Cerebellar cortex (tissue), 1 donor: ENCODE measurements at regions not wholly inside any gene's neighbourhood (a gene's known extent, or its start where the extent isn't known, plus 50 kb on each side); places are given as distances from the start of the nearest gene placed in this dataset.
"Not testable (repeated sequence)": the region's sequence is repeated elsewhere in the genome, so short reads cannot be mapped to it uniquely, and the experiment has no call there.

ENCODE experiments used
- DNase-seq: peaks from one replicate; pipeline ENCODE4 v3.0.0-alpha.2; 2015; ENCODE audit warnings: low spot score

DNA sequence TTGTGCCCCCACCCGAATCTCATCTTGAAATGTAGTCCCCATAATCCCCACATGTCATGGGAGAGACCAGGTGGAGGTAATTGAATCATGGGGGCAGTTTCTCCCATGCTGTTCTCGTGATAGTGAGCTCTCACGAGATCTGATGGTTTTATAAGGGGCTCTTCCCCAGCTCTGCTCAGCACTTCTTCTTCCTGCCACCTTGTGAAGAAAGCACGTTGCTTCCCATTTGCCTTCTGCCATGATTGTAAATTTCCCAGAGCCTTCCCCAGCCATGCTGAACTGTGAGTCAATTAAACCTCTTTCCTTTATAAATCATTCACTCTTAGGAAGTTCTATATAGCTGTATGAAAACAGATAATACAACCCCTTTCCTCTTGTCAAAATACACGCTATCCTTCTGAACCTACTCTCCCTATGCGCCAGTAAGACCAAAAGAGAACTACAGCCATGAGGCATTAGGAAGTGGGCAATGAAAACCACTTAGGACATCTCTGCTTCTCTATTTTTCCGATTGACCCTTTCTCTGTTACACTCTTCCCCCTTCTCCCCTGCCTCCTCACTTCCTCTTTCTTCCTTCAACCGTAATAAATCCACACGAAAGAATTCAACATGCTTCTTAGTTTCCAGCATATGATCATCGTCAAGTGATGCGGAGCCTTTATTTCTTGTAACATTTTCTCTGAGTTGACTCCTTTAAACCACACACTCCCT, 101.2 kb upstream of the WDR11 start:
- DNase-seq: no peak

DNA sequence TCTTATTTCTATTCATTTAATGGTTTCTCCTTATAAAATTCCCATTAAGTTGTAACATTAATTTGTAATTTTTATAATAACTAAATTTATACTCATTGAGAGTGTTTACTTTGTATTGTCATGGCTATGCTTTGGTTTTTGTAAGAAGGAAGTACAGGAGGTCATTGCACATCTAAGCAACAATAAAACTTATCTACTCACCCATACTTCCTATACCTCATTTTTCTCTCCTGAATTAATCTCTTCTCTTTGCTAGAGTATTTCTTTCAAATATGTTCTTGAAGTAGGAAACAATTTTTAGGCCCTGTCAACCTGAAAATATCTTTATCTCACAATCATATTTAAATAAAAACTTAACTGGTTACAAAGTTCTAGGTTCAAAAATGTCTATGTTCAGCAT, 95.4 kb upstream of the WDR11 start:
- DNase-seq: no peak

DNA sequence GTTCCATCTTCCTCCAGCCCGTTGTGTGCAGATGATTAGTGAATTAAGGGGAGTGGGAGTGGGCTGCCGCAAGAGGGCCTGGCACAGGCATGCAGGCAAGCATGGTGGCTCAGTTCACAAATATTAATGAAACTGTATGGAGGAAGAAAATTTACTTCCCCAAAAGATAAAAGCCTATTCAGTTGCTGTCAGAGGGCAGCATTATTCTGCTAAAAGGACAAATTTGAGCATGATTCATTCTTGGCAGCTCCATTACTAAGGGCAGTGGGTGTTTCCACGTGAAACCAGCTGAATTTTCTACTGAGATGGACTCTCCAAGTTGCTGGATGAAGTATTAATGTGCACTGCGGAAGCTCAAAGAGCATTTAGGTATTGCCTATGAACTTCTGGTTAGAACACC, 90.9 kb upstream of the WDR11 start:
- DNase-seq: no peak

DNA sequence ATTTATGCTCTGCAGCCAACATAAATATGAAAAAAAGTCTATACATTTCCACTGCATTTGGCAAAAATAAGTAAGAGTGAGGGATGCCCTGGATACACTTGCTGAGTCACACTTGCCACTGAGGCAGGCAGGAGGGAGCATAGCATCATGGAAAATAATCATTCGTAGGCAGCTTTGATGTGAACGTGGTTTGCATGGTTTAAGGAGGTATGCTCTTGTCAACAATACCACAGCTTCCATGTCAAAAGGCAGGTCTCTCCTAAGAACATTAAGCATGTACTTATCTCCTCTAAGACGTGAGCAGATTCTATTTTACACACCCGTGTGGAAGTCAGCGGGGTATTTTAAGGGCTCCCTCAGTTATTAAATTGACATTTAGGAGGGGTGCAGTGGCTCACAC, 89.2 kb upstream of the WDR11 start:
- DNase-seq: no peak

DNA sequence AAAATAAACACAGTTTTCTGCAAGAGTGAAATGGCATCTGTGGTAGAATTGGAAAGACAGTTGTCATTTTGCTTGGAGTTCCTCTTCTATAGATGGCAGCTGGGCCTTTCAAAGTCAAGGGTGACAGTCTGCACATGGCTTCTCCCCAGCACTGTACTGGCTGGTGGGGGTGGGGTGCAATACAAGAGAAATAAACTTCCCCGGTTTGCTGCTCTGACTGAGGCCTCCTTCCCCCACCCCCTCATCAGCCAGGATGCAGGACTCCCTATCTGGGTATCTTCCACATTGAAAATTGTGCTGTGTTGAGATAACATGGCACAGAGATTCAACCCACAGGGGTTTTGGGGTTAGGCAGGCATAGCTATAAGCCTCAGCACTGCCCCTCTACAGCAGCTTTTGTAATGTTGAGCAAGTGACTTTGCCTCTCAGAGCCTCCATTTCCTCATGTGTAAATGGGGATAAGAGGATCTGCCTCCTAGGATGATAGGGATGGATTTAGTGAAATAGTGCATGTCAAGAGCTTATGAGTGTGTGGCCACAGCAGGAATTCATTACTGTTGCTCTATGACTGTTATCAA, 85.8 kb upstream of the WDR11 start:
- DNase-seq: no peak

DNA sequence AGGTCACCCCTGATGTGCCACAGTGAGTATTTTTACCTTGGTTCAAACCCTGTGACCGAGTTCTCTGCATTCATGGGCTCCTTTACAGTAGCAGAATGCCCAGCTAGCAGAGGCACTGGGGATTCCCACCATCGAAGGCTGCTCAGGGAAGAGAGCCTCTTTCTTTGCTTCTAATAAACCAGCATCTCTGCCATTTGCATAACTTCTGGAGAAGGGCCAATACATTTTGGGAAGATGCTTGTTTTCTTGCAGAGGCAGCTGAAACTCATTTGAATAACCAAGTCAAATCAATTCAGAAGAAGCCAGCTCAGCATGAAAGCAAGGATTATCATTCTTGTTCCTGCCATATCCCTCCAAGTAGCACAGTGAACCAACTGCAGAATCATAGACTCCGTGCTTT, 82.9 kb upstream of the WDR11 start:
- DNase-seq: no peak

DNA sequence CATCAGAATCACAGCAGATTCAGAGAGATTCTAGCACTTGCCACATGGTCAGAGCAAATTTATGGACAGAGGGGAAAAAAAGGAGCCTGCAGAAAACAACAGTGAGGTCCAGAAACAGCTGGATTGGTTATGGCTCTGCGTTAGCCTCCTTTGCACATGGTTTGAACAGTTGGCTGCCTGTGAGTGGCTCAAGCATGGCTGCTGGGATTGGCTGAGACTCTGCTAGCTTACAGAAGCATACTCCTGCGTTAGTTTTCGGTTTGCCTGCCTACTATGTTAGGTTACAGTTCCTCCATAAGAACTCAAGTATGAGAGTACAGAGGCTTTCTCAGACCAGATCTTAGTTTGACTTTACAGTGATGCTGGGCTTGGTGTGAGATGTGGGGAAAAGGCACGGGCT, 80.7 kb upstream of the WDR11 start:
- no peak for DNase-seq

DNA sequence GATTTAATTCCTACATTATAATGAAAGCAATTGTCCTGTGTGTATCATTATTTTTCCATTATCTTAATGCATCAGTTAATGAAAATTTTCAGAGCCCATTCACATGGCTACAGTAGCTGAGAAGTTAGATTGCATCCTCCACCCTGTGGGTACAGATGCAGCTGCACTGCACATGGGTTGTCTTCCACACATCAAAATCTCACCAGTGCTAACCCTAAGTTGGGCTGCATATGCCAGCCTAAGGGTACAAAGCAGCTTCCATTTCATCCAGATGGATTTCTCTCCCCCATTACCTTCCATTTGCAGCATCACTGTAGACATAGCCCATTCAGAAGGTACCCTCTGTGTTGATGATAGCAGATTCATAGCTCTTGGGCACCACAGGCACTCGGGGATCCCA, 74.7 kb upstream of the WDR11 start:
- no peak for DNase-seq

DNA sequence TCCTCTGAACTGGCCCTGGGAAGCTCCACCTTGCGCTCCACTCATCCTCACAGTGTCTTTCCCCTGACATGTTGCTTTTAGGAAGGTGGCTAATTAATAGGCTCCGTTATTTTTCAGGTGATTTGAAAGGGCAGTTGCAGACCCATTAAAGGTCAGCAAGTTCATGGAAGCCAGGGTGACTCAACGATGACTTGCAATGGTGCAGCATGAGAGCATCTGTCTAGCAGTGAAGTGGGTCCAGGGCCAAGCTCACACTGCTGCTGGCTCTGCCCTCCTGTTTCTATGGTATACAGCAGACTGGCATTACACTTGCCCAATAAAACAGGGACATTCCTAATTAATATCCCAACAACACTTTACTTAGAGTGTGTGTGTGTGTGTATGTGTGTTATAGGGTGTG, 68.8 kb upstream of the WDR11 start:
- DNase-seq: no peak

DNA sequence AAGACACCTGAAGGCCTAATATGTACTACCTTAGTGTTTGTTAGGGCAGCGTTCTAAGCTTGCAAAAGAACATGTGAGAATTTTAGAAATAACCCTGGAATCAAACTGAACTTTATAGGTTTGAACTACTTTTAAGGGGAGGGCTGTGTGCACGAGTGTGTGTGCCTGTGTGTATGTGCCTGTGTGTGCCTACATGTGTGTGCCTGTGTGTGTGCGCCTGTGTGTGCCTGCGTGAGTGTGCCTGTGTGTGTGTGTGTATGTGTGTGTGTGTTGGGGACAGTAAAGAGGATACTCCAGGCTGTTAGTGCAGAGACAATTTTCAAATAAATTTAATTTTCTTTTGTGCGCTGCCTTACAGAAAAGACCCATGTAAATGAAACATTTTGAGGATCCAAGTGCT, 68.1 kb upstream of the WDR11 start:
- no peak for DNase-seq

DNA sequence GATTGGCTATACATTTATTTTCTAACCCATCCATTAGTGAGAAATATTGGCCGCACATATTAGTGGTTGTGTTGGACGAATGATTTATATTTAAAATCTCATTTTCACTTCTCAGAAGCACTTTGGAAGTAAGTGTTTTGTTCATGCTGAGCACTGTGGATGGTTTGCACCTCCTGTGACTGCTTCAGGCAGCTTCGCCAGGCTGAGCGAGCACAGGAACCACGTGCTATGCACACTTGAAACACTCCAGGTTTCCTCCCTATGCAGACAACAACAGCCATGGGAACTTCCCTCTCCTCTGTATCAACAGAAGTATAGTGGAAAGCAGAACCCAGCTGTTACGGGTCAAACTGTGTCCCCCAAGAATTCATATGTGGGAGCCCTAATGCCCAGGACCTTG, 67.3 kb upstream of the WDR11 start:
- DNase-seq: no peak

DNA sequence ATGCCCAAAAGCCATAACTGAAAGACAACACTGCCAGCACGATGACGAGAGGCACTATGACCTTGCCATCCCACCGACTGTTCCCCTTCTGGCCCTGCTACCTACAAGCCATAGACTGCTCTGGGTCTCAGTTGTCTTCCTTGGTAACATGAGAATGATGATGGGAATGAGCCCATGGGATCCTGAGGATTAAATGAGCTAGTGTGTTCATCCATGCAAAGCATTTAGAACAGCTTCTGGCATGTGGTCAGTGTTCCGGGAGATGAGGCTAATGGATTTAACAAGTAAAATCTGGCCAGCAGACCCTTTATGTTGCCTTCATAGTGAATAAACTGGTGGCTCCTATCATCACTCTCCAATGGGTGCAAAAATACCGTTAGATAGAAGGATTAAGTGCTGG, 62.4 kb upstream of the WDR11 start:
- no peak for DNase-seq

DNA sequence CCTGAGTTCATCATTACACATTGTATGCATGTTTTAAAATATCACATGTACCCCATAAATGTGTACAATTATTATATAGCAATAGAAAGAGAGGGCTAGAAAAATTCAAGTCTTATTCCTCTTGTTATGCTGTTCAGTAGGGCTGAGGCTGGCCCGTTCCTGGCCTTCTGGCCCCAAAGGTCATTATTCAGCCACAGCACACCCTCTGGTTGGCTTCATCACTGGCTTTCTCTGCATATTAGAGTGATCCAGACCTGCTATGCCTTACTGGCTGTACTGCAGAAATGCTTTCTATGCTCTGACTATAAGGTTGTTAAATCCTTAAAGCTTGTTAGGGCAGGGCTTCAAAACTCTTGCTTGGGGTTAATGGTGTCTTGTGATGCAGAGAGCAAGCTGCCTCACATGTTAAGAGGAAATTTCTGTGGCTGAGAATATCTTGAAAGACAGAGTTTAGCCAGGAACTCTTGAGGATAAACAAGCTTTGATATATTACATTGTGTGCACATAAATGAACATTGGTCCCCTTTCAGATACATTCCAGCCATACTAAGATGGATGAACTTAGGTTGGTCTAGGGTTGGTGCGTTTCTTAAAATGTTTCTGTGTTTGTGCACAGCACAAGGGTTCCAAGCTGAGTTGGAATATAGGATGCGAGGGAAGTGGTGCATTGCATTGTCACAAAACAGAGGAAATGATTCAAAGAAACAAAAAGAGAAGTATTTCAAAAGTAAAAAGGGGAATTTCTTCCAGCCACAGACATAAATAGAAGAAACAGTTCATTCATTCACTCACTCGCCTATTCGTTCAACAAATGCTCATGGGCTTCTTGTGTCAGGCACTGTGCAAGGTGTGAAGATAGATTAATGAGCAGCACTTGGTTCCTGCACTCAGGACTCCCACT, 61.6 kb upstream of the WDR11 start:
- no peak for DNase-seq

DNA sequence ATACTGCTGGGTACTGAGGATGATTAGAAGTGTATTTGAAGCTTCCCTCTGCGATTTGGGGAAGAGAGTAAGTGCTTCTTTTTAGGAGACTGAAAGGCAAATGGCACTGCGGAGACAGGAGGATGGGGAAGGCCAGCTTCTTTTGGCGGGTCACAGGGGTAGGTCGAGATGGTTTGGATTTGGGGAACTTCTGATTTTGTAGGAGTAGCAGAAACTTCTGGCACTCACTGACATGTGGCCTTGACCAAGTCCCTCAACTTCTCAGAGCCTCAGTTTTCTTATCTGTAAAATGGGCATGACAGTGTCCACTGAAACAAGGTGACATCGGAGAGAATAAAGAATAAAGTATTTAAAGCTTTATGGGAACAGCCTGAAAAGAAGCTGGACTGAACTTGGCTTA, 59.8 kb upstream of the WDR11 start:
- DNase-seq: no peak

DNA sequence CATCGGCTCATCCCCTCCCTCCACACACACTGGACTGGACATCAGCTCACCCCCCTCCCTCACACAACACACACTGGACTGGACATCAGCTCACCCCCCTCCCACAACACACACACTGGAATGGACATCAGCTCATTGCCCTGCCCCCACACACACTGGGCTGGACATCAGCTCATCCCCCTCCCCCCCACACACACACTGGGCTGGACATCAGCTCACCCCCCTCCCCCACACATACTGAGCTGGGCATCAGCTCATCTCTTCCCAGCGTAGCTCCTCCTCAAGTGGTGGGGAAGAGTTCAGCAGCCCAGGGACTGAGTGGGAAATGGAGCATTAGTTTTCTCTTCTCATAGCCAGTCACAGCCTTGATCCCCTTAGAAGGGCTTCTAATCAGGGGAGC, 58.1 kb upstream of the WDR11 start:
- no peak for DNase-seq

DNA sequence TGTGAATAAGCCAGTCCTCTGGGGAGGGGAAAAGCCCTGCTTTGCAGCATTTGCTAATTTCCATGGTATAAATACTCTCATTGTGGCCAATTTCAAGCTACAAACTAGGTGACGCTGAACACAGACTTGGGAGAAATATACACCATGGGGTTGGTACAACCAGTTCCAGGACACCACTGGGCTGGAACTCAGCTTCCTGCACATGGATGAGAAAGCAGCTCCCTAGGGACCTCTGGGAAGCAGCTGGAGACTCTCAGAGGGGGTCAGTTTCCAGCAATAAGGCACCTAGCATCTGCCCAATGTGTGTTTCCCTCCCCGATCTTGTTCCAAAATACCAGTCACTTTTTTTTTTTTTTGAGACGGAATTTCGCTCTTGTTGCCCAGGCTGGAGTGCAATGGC, 56.8 kb upstream of the WDR11 start:
- DNase-seq: peak; percentile 2

DNA sequence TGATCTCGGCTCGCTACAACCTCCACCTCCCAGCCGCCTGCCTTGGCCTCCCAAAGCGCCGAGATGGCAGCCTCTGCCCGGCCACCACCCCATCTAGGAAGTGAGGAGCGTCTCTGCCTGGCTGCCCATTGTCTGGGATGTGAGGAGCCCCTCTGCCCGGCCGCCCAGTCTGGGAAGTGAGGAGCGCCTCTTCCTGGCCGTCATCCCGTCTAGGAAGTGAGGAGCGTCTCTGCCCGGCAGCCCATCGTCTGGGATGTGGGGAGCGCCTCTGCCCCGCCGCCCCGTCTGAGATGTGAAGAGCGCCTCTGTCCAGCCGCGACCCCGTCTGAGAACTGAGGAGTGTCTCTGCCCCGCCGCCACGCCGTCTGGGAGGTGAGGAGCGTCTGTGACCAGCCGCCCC, 52.9 kb upstream of the WDR11 start:
- DNase-seq: not testable (repeated sequence)

DNA sequence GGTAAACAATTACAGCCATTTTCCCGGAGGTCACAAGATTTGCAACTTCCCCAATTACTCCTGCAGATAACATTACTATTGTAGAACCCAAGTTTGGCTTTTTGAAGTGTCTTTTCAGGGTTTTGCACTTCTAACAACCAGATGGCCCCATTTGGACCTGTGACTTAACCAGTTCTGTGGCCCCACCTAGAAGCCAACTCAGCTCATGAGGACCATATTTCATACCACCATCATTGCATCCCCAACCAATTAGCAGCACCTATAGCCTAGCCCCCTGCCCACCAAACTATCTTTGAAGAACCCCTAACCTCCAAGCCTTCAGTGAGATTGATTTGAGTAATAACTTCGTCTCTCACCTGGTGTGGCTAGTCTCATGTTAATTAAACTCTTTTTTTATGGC, 51.3 kb upstream of the WDR11 start:
- no peak for DNase-seq

DNA sequence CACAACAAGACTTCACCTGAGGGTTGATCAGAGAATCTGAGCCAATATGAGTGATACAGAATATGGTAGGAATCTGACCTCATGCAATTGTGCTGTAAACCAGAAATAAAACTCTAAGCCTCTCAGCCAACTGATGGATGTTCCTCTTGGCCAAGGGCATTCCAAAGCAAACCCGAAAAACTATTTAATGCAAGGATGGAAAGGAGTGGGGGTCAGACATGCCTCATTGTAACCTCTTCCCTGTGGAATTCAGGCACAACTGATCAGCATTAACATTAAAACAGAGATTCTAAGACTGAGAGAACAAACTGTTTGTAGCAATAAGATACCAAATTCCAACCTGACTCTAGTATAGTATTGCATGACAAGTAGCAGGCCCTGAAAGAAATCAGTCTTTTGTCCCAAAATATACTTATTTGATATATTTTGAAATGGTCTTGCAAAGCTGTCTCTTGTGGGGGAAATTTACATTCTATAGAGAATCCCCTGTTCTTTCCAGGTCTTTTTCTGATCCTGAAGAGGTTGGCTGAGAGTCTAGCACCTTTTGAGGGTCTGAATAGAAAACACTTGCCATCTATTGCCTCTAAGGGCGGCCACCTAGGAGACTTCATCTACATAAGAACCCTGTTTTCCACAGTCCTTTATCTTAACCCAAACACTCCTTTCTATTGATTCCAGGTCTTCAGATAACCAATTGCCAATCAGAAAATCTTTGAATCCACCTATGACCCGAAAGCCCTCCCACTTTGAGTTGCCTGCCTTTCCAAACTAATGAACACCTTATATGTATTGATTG, 50.4 kb upstream of the WDR11 start:
- no peak for DNase-seq
